HG02623 (cell line): ENCODE measurements at regions not wholly inside any gene's neighbourhood (a gene's known extent, or its start where the extent isn't known, plus 50 kb on each side); places are given as distances from the start of the nearest gene placed in this dataset.

Experiments
- ATAC-seq: cut with Tn5 transposase; IDR thresholded peaks from one replicate; pipeline ENCODE4 v1.9.1; 2021; ENCODE audit warnings: moderate library complexity; ENCODE audit not compliant: unreplicated experiment

DNA sequence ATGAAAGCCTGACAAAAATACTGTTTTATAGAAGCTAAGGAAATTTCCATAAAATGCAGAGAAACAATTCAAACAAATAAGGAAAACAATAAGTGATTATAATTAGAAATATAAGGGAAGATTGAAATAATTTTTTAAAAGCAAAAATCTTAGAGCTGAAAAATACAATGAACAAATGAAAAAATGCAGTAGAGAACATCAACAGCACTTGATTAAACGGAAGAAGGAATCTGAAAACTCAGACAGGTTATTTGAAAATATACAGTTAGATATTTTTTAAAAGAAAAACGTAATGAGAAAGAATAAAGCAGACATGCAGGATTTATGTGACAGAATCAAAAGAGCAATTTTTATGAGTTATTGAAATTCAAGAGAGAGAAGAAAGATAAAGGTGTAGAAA is 279.1 kb upstream of the MAGI2 start:
- ATAC-seq = no peak

DNA sequence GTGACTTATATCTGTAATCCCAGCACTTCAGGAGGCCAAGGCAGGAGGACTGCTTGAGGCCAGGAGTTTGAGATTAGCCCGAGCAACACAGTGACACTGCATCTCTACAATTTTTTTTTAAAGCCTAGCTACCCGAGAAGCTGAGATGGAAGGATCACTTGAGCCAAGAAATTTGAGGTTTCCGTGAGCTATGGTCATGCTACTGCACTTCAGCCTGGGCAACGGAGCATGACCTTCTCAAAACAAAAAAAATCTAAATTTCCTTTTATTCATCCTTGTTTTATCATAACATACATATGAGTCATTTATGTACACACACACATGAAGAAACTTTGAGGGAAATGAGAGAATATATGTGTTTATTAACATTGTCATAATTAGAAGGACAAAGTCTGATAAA is 277.5 kb upstream of the MAGI2 start:
- no peak for ATAC-seq

DNA sequence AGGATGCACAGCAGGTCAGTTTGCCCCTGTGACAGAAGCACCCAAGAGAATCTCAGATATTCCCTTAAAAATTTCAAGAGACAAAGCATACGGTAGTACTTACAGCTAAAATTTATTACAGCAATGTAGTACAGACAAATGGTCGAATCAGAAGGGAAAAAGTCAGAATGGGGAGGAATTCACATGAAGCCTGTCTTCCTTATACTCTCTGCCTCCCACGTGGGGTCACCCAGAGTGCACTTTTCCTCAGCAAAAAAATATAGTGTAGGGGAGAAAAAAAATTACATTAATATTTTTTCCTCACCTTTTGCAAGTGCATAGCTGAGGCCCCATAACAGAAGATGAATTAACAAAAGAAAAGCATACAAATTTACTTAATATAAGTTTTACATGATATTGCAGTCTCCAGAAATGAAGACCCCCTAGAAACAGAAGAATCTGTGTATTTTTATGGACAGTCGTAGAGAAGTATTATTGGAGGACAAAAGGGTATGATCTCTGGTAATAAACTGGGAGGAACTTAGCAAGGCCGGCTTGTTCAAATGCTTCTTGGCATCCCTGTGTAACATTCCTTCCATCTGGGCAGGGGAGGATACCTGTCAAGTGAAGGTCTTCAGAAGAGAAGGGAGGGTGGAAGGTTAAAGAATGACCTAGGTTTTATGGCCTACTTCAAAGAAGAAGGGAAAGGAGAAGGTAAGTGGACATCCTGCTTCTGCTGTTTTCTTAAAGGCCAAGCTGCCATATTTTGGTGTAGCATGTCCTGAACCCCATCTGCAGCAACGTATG is 270.6 kb upstream of the MAGI2 start:
- ATAC-seq = no peak

DNA sequence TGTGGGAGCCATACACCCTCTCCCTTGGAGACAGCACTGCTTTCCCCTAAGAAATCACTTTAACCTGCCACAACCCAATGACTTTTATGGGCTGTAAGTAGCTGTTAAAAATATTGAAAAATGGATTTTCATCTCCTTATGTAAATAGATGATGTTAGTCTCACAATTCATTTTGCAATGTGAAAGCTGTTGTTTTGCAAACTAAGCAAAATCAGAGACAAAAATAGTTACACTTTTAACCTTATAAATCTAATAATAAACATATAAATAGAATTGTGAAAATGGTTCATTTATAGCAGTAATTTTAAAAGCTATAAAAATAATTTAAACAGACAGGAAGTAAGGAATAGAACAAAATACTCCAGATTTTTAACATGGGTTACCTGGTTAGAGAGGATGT is 268.8 kb upstream of the MAGI2 start:
- ATAC-seq = no peak

DNA sequence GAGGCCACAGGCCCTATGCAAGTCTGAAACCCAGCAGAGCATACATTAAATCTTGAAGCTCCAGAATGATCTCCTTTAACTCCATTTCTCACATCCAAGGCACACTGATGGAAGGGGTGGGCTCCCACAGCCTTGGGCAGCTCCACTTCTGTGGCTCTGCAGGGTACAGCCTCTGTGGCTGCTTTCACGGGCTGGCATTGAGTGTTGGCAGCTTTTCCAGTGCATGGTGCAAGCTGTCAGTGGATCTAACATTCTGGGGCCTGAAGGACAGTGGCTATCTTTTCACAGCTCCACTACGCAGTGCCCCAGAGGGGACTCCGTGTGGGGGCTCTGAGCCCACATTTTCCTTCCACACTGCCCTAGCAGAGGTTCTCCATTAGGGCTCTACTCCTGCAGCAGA is 265.7 kb upstream of the MAGI2 start:
- no peak for ATAC-seq

DNA sequence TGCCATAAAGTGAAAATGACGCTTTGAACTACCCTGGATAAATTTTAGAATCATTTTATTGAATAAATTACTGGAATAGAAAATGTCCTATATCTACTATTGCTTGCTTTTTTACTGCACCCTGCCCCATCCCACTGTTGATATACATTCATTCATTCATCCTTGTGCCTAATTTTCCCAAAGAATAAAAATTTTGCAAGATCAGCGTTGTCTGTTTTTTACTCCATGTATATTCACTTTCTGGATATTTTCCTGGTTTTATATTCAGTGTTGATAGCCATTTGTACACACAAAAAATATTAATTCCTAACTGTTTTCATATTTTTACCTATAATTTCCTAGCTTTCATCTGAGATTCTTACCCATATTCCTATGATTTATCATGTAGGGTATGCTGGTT is 262.9 kb upstream of the MAGI2 start:
- ATAC-seq = no peak

DNA sequence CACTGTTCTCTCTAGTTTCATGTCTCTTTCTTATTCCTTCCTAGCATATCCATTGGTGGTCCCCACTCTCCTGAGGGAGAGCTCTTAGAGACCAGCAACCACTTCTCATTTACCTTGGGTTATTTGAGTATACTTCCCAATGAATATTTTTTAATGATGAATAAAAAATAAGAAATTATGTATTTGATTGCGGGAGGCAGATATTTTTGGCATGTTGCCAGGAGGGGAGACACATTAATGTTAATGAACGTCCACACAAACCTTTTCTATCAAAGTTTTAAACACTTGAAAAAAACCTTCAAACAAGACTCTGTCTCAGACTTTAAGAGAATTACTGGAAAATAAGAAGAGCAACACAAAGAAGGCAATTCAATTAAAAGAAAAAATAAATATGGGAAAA is 260.6 kb upstream of the MAGI2 start:
- ATAC-seq = no peak

DNA sequence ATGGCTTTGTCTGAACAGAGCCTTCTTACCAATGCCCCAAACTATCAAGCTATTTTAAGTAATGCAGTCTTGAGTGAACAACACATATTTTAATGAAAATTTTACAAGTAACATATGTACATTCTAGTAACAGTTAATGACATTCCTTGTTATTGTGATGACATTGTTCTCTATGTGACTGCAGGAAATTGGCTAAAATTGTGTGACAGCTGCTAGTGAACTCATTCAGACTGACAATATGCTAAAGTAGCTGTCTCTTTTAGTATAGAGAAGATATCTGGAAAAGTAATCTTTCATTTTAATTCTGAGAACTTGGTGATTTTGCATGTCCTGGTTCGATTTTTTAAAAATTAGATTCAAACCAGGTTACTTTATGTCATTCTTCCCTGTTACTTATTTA is 259.8 kb upstream of the MAGI2 start:
- no peak for ATAC-seq

DNA sequence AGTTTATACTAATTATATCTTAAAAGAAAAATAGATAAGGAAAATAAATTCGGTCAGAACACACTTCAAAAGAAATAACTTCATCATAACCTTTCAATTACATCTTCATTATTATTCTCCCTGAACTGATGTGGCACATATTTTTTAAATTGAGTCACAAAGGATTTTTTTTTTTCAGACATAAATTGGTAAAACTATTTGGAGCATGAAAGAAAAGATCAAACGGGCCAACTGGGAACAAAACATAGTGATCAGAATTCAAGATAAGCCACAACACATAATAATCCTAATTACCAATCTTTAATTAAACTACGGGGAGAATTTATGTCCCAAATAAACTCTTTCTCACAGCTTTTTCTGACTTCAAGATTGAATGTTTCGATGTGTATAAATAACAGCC is 258.2 kb upstream of the MAGI2 start:
- no peak for ATAC-seq

DNA sequence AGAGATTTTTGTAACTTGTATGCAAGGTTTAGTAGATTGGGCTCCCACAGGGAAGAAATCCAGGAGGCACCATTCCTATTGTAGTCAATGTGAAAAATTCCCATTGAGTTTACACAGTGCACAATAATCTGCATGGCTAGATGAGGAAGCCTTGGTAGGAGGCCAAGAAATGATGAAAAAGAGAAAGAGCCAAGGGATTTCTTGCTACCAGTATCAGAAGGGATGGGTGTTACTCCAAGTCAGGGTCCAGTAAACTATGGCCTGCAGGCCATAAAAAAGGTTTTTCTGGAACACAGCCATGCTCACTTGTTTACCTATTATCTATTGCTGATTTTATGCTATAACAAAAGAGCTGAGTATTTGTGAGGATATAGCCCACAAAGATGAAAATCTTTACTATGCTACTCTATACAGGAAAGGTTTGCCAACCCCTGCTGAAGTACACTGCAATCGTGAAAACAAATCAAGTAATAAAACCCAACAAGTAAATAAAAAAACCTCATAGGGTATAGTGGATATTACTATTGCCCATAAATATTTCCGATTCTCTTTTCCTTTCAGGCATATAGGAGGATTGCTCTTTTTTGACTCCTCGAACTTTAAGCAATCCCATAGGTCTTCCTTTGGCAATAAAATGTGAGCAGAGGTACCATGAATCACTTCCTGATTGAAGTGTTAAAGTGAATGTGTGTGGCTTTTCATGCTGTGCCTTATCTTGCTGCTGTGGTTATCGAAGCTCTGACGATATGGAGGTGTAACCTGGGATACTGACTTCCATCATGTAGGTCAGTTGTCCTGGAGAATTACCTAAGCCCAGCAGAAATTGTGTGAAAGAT is 256.3 kb upstream of the MAGI2 start:
- ATAC-seq = no peak

DNA sequence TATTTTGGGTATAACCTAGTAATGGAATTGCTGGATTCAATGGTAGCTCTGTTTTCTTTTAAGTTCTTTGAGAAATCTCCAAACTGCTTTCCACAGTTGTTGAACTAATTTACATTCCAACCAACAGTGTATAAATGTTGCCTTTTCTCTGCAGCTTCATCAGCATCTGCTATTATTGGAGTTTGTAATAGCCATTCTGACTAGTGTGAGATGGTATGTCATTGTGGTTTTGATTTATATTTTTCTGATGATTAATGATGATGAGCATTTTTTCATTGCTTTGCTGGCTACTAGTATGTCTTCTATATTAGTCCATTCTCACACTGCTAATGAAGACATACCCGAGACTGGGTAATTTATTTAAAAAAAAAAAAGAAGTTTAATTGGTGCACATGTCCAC is 248.6 kb upstream of the MAGI2 start:
- no peak for ATAC-seq

DNA sequence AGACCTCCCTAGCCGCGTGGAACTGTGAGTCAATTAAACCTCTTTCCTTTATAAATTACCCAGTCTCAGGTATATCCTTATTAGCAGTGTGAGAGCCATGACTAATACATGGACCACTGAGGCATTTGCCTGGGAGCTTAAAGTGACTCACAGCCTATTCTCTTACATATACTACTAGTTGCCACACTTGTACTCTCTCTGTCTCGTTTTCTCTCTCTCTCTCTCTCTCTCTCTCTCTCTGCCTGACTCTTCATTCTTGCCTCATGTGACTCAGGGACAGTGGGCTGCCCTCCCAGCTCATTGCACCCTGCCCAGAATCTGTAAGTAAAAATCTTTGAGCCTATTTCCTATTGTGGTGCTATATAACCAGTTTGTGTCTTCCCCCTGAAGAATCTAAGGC is 238.5 kb upstream of the MAGI2 start:
- no peak for ATAC-seq

DNA sequence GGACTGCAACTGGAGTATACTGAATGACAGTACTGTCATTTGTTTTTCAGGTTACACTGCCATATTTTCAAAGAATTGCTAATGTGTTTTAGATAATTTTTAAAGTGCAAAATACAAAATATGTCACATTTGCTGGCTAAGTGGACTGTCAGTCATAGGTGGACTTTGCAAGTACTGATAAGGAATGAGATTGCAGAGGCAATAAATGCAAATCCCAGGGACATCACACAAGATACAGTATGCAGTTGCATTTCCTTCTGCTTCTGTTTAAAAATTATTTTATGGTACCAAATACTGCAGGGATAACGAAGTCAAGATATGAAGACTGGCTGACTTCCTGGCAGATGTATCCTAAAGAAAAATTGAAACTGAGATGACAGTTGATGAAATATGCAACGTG is 237.6 kb upstream of the MAGI2 start:
- ATAC-seq = no peak

DNA sequence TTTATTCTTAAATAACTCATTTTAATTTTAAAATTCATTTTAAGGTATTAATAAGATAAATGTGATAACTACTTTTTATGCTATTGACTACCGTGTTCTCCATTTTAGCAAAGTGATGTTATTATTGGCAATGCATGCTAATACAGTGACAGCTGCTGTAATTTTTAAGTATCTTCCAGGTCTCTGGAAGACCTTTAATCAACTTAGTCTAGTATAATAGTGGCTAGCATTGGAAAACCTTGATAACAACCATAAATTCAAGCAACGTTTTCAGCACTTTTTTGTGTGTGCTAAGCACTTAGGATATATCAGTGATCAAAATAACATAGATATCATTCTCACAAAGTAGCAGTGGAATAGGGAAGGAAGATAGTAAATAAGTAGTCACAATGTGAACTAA is 230.9 kb upstream of the MAGI2 start:
- ATAC-seq = no peak

DNA sequence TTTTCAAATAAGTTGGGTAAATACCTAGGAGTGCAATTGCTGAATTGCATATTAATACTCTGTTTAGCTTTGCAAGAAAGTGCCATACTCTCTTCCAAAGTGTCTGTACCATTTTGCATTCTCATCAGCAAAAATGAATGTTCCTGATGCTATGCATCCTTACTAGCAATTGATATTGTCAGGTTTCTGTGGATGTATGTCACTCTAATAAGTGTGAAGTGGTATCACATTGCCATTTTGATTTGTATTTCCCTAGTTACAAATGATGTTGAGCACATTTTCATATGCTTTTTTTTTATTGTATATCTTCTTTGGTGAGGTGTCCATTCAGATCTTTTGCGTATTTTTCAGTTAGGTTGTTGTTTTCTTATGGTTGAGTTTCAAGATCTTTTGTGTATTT is 230.4 kb upstream of the MAGI2 start:
- no peak for ATAC-seq

DNA sequence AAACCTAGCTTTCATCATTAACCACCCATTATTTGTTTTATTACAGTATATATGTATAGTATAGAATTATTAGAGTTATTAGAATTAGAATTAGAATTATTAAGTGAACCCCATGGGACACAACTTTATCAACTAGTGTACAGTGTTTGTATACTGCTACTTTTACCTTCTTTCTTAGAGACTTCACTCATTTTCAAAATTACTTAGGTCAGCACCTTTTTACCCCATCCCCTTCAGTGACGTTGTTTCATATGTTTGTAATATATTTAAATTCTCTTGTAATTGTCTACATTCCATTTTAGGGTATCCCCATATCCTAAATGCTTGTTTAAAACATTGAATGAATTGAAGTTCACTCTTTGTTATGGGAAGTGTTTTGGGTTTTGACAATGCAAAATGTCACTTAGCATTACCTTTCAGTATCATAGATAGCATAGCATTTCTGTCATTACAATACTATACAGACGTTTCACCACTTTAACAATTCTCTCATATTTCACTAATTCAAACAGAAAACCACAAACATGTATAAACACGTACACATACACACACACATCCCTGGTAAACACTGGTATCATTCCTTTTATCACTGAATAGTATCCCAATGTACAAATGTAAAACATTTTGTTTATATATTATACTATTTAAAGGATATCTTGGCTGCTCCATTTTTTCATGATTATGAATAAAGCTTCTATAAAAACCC is 229.9 kb upstream of the MAGI2 start:
- ATAC-seq = no peak

DNA sequence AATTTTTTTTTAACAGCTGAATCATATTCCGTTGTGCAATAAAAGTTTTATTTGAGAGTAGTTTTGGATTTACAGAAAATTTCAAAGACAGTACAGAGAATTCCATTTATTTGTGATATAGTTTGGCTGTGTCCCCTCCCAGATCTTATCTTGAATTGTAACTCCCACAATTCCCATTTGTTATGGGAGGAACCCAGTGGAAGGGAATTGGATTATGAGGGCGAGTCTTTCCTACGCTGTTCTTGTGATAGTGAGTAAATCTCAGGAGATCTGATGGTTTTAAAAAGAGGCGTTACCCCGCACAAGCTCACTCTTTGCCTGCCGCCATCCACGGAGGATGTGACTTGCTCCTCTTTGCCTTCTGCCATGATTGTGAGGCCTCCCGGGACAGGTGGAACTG is 228.0 kb upstream of the MAGI2 start:
- ATAC-seq = no peak

DNA sequence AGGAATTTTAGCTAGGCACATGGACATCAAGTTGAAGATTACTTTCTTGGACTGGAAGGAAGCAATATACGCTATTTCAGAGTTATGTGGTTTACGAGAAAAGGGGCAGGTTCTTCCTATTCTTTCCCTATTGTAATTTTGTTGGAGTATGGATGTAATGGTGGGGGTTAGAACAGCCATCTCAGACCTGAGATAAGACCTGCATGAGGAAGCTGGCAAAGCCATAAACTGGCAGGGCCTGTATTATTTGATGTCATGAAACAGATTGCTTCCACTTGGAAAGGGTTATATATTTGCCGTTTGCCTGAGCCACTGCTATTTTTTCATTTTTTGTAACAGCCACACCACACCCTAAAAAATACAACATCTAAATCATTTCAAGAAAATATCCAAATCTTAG is 220.5 kb upstream of the MAGI2 start:
- ATAC-seq = no peak

DNA sequence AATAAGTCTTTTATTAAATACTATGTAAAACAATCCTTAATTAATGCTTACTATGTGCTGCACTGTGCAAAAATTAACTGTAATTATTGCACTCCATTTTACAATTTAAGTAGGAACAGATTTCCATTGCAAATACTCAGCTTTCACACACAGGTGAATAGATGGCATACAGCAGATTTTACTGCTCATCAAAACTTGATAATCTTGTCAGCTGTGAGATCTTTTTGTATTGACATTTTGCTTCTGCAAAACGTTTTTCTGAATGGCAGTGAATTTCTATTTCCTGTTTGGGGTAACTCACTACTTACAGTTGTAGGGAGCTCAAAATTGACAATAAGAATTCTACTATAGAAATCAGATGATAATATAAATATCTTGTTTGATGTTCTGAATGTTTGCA is 220.0 kb upstream of the MAGI2 start:
- ATAC-seq = no peak

DNA sequence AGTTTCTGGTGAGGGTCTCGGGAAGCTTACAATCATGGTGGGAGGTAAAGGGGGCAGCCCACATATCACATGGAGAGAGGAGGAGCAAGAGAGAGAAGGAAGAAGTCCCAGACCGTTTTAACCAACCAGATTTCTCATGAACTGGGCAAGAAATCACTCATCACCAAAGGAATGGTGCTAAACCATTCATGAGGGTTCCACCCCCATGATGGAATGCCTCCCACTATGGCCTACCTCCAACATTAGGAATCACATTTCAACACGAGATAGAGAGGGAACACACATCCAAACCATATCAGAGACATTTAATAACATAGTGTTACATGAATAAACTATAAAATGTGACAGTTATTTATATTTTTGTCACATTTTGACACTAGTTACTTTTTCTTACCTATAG is 214.8 kb upstream of the MAGI2 start:
- ATAC-seq = no peak

DNA sequence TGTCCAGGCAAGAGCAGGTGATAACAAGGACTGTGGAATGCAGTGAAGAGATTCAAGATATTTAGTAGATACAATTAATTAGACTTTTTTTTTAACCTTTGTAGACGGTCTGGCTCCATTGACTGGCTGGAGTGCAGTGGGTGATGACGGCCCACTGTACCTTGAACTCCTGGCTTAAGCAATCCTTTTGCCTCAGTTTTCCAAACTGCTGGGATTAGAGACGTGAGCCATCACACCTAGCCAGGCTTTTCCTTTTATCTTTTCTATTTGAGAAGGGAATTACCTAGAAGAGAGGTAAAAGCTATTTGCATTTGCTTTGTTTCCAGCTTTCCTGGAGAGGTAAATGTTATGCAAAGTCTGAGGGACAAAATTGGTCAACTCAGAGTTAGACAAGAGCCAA is 213.0 kb upstream of the MAGI2 start:
- no peak for ATAC-seq
